DMS53 (cell line): ENCODE measurements at regions not wholly inside any gene's neighbourhood (a gene's known extent, or its start where the extent isn't known, plus 50 kb on each side); places are given as distances from the start of the nearest gene placed in this dataset.

Source experiments
- DNase-seq: peaks from one replicate; lab custom pipeline; 2025; lab: John Stamatoyannopoulos, UW

- peak; percentile 6 for DNase-seq
Measured at GRCh38 chr21:39055167-39055767, 128.0 kb downstream of the PSMG1 start.

DNA sequence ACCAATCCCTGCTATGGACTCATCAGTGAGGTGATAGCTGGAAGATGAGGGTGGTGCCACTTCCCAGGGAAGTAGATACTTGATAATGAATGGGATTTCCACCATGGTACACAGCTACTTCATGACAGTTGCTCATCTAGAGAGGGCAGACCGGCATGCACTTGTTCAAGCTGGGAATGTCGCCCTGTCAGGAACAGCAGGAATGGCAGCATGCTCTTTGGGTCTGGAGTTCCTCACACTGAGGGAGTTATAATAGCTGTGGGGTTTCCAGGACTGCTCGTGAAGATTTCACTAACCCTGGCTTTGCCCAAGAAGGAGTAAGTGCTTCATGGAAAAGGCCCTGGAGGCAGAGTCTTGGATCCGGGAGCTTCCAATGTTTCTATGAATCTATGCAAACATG lies 129.2 kb downstream of the PSMG1 start:
- no peak for DNase-seq

DNA sequence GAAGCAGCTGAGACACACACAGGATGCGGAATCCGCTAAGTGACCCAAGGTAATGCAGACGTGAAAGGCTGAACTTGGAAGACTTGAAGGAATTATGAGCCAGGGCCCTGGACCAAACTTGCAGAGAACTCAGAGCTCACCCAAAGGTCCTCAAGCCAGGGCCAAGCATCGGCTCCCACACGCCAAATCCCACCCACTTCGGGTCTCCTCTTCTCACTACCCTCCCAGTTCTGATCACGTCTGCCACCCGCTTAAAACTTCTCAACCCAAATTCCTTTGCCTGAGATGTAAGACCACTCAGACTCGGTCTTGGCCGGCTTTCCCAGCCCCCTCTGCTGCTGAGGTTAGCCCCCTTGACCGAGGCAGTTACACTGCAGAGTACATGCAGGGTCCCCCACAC lies 130.1 kb downstream of the PSMG1 start:
- DNase-seq, result no peak

DNA sequence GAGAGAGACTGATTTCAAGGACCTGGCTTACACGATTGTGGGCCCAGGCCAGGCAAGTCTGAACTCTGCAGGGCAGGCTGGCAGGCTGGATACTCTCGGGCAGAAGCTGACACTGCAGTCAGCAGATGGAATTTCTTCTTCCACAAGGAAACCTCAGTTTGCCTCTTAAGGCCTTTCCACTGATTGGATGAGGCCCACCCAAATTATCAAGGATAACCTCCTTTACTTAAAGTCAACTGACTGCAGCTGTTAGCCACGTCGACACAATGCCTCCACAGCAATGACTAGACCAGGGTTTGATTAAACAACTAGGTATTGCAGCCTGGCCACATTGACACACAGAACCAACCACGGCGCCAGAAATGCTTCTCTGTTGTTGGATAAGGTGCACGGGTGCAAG lies 130.5 kb downstream of the PSMG1 start:
- DNase-seq, result no peak

GRCh38 chr21:39051588-39051949 lies 131.7 kb downstream of the PSMG1 start:
- no peak for DNase-seq

DNA sequence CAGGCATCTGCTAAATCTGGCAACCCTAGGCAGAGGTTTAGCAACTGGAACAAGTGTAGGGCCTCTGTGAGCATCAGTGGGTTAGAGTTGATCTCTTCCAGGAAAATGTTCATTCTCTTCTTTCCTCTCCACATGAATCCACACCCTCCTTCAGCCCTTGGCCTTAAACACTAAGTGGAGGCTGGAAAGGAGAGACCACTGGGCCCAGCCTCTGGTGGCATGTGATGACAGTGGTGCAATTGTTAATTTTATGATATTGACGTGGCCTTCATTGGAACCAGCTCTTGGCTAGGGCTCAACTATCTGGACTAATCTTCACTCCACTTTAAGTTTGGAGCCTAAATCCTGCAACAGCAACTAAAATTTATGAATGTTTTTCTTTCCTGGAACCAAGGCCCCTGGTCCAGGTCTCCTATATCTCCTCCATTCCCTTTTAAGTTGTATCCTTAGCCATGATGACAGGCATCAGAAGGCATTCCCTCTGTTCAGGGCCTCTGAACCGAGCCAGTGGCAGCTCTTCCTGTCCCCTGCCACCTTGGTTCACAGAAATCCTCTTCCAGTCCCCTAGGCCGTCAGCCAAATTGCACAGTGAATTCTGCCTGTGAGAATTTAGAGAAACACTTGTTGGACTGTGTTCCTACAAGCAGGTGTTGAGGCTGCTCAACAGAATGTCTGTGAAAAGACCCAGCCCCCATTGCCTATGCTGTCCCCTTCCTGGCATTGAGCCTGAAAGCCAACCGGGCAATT lies 132.2 kb downstream of the PSMG1 start:
- DNase-seq, result no peak

DNA sequence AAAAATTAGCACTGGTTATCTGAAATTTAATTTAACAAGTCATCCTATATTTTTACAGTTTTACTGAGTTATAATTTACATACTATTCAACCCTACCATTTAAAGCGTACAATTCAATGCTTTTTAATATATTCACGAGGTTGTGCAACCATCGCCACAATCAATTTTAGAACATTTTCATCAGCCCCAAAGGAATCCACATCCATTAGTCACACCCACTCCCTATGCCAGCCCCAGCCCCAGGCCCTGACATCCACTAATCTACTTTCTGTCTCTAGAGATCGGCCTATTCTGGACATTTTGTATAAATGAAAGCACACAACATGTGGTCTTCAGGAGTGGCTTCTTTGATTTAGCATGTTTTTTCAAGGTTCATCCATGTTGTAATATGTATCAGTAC lies 134.7 kb downstream of the PSMG1 start:
- no peak for DNase-seq

DNA sequence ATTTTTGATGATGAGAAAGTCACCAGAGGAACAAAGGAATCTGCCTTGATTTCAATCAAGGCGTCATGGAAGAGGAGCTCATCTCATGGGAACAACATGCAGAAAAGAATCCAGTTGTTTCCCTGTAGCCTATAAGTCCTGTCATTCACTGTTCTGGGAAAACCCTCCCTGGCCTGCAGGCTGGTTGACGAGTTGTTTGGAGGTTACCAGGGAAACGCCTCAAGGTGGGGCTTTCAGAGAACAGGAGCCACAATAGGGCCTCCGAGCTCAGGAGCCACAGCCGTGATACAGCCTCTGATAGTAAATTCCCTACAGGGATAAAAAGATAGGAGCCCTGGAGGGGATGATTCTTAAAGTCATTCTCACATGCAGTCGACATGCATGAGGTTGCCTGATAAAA lies 135.2 kb downstream of the PSMG1 start:
- peak; percentile 63 for DNase-seq

DNA sequence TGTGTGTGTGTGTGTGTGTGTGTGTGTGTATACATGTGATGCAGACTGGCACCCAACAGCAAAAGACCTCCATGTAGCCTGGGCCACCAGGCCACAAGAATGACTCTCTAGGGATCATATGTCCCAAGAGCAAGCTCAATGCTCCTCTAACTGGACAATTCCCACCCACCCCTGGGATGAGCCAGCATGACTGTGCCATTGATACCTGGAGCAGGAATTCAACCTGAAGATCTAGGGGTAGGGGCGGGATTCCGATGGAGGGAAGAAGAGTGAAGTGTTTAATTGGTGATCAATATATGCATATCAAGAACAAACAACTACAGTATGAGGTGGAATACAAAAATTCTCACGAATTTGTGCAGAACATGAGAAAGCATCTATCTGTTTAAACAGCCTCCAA lies 136.2 kb downstream of the PSMG1 start:
- no peak for DNase-seq

DNA sequence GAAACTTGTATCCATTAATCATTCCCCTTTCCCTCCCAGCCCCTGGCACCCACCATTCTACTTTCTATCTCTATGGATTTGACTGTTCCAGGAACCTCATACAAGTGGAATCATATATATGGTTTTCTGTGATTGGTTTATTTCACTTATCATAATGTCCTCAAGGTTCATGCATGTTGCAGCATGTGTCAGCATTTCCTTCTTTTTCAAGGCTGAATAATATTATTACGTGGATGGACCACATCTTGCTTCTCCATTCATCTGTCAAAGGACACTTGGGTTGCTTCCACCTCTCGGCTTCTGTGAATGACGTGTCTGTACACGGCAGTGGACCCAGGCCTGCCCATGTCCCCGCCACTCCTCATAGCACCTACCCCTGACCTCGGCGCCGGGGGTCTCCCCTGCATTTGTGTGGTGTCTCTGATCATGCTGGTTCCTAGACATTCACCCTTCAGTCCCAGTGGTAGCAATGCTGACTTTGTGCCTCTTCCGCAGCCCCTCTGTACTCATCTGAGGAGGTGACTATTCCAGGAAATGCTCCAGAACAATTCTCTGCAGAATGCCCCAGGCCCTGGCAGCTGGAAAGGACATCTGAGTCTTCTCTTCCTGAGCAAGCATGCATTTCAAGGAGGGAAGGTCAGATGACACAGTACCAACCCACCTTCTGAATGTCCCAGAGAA lies 136.9 kb downstream of the PSMG1 start:
- DNase-seq, result no peak

GRCh38 chr21:39041816-39042215 lies 141.4 kb downstream of the PSMG1 start:
- DNase-seq, result no peak

DNA sequence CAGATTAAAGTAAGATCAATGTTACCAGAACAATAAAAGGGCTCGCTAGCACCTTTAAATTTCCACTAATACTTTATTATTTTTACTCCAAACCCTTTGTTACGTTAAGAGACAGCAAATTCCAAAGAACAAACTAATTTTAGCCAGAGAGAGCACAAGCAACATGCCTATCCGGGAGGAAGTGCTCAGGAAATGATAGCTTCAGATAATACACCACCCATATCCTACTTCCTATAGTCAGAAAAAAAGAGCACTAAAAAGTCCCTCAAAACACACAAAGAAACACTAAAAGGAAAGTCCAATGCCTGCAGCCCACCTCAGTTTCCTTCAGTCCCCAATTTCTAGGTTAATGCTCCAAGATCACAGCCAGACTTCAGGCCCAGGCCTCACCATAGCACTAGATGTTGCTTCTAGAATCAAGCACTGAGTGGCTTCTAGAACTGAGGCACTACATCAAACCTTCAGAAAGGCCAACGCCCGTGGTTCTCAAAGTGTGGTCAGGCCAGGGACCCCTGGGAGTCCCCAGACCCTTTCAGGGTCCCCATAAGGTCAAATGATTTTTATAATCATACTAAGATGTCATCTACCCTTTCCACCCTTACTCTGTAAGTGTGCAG lies 142.6 kb downstream of the PSMG1 start:
- DNase-seq, result no peak

- DNase-seq, result no peak
Measured at GRCh38 chr21:39037807-39038405, 145.3 kb downstream of the PSMG1 start.

DNA sequence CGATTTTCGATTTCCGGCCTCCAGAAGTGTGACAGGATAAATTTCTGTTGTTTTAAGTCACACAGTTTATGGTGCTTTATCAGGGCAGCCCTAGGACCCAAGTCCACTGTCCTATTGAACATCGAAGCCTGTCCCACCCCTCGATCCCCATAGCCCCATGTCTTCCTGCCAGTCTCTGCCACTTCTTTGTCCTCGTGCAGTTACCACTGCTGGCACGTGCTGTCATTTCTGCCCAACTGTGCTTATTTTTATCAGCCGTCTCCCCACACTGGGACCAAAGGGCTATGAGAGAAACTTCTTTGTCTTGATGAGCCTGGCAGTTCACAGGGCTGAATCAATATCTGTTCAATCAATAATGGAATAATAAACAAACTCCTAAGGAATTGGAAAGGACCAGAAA lies 146.7 kb downstream of the PSMG1 start:
- no peak for DNase-seq

DNA sequence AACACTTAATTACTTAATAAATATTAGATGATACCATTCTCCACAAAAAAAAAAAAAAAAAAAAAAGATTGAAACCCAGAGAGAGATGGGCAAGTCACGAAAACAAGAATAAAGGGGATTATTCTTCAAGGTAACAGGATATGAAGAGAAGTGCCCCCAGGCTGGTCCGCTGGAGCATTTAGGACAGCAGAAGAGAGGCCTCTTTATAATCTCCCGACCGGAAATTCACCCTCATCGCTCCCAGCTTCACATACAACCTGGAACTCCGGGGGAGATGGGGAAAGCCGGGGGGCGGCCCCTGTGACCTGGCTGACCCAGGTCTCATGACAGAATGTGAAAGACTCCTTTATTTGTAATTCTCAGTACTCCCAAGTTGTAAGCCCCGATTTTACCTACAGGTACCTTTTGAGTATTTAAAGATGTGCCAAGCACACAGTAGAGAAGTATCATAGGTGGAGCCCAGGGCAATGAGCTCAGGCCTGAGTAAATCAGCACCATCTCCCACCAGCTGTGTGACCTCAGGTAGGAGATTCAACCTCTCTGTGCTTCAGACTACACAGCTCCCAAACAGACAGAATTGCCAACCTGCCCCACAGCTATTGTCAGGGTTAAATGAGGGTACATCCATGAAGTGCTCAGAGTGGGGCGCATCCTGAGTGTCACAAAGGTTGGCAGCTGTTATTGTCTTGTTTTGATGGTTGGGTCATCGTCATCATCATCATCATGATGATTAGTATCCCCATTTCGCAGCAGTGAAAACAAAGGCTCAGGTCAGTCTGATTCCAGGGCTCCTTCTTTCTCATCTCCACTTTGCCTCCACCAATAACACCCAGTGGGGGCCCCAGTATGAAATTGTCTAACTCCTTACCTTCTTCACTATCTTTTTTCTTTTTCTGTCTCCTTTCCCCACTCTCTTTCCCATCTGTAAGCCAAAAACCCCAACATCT lies 148.4 kb downstream of the PSMG1 start:
- peak; percentile 27 for DNase-seq

DNA sequence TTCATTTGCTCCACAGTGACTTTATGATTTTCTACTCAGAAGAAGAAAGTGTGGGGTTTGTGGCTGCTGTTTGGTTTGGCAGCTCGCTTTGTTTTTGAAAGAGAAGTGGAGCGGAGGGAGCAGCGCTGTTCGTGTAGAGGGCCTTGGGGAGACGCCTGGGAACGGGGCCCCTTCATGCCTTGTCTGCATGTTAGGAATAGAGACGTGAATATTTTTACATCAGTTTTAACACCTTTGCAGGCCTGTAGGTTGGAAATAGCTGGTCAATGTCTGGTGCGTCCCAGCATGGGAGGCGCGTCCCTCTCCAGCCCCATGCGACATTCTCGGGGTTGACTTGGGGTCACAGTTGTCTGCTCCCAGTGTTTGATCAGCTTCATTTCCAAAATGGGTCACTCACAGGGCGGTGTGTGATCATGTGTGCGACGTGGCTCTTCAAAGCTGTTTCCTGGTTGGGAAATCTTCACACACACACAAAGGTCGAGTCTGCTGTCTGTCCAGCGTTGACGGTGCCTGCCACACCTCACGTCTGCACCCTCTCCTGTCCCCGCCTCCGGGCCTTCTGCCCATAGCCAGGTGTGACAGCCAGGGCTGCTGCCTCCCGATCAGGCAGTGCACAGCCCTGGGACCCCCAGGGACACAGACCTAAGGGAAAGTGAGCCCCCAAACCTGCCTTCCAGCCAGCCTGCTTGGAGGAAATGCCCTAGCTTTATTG lies 149.2 kb downstream of the PSMG1 start:
- DNase-seq, result peak; percentile 90

- DNase-seq, result no peak
Measured at GRCh38 chr21:39029900-39030884, 153.1 kb downstream of the PSMG1 start.

GRCh38 chr21:39029086-39029755 lies 154.0 kb downstream of the PSMG1 start:
- no peak for DNase-seq

DNA sequence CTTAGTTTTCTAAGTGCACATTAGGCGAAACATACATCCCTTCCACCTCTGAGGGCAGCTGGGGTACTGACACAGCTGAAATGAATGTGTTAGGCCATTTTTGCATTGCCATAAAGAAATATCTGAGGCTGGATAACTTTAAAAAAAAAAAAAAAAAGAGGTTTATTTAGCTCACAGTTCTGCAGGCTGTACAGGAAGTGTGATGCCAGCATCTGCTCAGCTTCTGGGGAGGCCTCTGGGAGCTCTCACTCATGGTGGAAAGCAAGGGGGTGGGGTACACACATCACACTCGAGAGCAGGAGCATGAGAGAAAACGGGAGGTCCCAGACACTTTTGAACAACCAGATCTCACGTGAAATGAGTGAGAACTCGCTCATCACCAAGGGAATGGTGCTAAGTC lies 158.1 kb downstream of the PSMG1 start:
- no peak for DNase-seq
